GM23248 (cell line): ENCODE measurements at regions not wholly inside any gene's neighbourhood (a gene's known extent, or its start where the extent isn't known, plus 50 kb on each side); places are given as distances from the start of the nearest gene placed in this dataset.

Experiments
- EZH2 ChIP-seq: fragments of 200-600 bp; sonication (generic); IDR thresholded peaks from 2 replicates; pipeline ENCODE4 v1.6.1; 2018; ENCODE audit warnings: antibody characterized with exemption, mild to moderate bottlenecking; ENCODE audit not compliant: insufficient read depth, poor library complexity, severe bottlenecking
- EZH2phosphoT487 ChIP-seq: fragments of 200-600 bp; sonication (generic); IDR thresholded peaks from 2 replicates; pipeline ENCODE4 v1.6.1; 2018; ENCODE audit warnings: antibody characterized with exemption, moderate library complexity, mild to moderate bottlenecking, low read depth; ENCODE audit not compliant: insufficient read depth

DNA sequence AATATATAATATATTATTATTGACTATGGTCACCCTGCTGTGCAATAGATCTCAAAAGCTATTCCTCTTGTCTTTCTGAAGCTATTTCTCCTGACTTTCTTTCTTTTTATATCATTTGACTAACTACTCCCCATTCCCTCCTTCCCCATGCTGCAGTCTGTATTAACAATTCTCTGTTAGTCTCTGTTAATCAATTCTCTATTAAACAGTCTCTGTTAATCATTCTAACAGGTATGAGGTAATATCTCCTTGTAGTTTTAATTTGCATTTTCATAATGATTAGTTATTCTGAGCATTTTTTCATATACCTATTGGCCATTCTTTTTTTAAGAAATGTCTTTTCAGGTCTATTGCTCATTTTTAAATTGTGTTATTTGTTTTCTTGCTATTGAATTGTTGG, 201.0 kb upstream of the B3GALT2 start:
- no peak for TF ChIP-seq EZH2
- TF ChIP-seq EZH2phosphoT487, result no peak
